ENCODE measurements at regions not wholly inside any gene's neighbourhood (a gene's known extent, or its start where the extent isn't known, plus 50 kb on each side); places are given as distances from the start of the nearest gene placed in this dataset.

GRCh38 chrX:107502316-107502715 lies 52.9 kb downstream of the FRMPD3 start:
- TF ChIP-seq, protein P1, sequence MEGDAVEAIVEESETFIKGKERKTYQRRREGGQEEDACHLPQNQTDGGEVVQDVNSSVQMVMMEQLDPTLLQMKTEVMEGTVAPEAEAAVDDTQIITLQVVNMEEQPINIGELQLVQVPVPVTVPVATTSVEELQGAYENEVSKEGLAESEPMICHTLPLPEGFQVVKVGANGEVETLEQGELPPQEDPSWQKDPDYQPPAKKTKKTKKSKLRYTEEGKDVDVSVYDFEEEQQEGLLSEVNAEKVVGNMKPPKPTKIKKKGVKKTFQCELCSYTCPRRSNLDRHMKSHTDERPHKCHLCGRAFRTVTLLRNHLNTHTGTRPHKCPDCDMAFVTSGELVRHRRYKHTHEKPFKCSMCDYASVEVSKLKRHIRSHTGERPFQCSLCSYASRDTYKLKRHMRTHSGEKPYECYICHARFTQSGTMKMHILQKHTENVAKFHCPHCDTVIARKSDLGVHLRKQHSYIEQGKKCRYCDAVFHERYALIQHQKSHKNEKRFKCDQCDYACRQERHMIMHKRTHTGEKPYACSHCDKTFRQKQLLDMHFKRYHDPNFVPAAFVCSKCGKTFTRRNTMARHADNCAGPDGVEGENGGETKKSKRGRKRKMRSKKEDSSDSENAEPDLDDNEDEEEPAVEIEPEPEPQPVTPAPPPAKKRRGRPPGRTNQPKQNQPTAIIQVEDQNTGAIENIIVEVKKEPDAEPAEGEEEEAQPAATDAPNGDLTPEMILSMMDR (IDR thresholded peaks at IDR 0.05): no peak
- no peak for TF ChIP-seq POLR2A (IDR thresholded peaks at IDR 0.05)
- intact Hi-C loops (cut with DNase I): no loop called here
- Histone ChIP-seq H3K36me3 (no peaks in the 10 kb centered on the region), H3K27ac (no peak overlapping the region), H3K4me3 (no peak overlapping the region), H3K27me3 (peaks cover 0 to 57% (median 11%) of the 10 kb centered on the region in 9 donors), H3K4me1 (peaks cover 0 to 9% (median 0%) of the 10 kb centered on the region in 12 donors), H3K9me3 (peaks cover 0 to 9% (median 0%) of the 10 kb centered on the region in 12 donors)
- DNase-seq (no peak), ATAC-seq (no peak)
- 49 to 68% (median 57%) methylated on average over 4 of the region's 4 CpGs for WGBS, 4 donors

GRCh38 chrX:107504006-107504405 lies 54.6 kb downstream of the FRMPD3 start:
- ATAC-seq: no peak
- TF ChIP-seq POLR2A (IDR thresholded peaks at IDR 0.05): no peak
- TF ChIP-seq, protein P1 (IDR thresholded peaks at IDR 0.05): no peak
- Histone ChIP-seq H3K27me3 (peaks cover 0 to 64% (median 15%) of the 10 kb centered on the region in 9 donors), H3K4me1 (peaks cover 0 to 10% (median 0%) of the 10 kb centered on the region in 12 donors), H3K4me3 (no peak overlapping the region), H3K36me3 (no peaks in the 10 kb centered on the region), H3K9me3 (peaks cover 0 to 17% (median 0%) of the 10 kb centered on the region in 12 donors), H3K27ac (no peak overlapping the region)
- WGBS, 4 donors: 45 to 69% (median 64%) methylated on average over 4 of the region's 4 CpGs
- intact Hi-C loops (cut with DNase I): no loop called here
- DNase-seq: no peak

DNA sequence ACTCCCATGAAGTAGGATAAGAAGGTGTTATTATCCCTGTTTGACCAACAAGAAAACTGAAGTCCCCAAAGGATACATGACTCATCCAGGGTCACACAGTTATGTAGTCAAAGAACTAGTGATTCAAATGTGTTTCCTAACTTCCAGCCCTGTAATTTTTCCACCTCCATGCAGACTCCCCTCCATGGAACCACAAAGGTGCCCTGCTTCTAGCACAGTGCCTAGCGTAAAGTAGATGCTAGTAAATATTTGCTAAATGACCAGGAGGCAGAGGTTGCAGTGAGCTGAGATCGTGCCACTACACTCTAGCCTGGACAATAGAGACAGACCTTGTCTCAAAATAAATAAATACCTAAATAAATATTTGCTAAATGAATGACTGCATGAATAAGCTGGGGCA lies 55.8 kb downstream of the FRMPD3 start:
- TF ChIP-seq, protein P1 (IDR thresholded peaks at IDR 0.05): no peak
- no peak for TF ChIP-seq POLR2A (IDR thresholded peaks at IDR 0.05)
- no peak overlapping the region for H3K27ac ChIP-seq
- H3K27me3 ChIP-seq: peaks cover 0 to 67% (median 15%) of the 10 kb centered on the region in 9 donors
- H3K4me3 ChIP-seq: no peak overlapping the region
- intact Hi-C loops (cut with DNase I): no loop called here
- H3K9me3 ChIP-seq: peaks cover 0 to 19% (median 0%) of the 10 kb centered on the region in 12 donors
- H3K4me1 ChIP-seq: peaks cover 0 to 10% (median 0%) of the 10 kb centered on the region in 12 donors
- WGBS, 4 donors: 73 to 97% (median 84%) methylated on average over 2 of the region's 2 CpGs
- DNase-seq (no peak), ATAC-seq (no peak)
- H3K36me3 ChIP-seq: no peaks in the 10 kb centered on the region

GRCh38 chrX:107506596-107507031 lies 57.2 kb downstream of the FRMPD3 start:
- ATAC-seq: no peak
- intact Hi-C loops (cut with DNase I): no loop called here
- TF ChIP-seq, protein P1 (IDR thresholded peaks at IDR 0.05): no peak
- TF ChIP-seq POLR2A (IDR thresholded peaks at IDR 0.05): no peak
- Histone ChIP-seq H3K4me3 (no peak overlapping the region), H3K36me3 (no peaks in the 10 kb centered on the region), H3K27me3 (peaks cover 0 to 68% (median 15%) of the 10 kb centered on the region in 9 donors), H3K4me1 (peaks cover 0 to 10% (median 0%) of the 10 kb centered on the region in 12 donors), H3K9me3 (peaks cover 0 to 19% (median 0%) of the 10 kb centered on the region in 12 donors), H3K27ac (no peak overlapping the region)
- no peak for DNase-seq
- 1 to 46% (median 19%) methylated on average over 16 to 29 of the region's 29 CpGs for WGBS, 4 donors

Measured in heart left ventricle (tissue), 16 donors.